ENCODE measurements at regions not wholly inside any gene's neighbourhood (a gene's known extent, or its start where the extent isn't known, plus 50 kb on each side); places are given as distances from the start of the nearest gene placed in this dataset.
"Not testable (repeated sequence)": the region's sequence is repeated elsewhere in the genome, so short reads cannot be mapped to it uniquely, and the experiment has no call there.

GRCh38 chr12:126953365-126953889, 1313.5 kb upstream of the TMEM132C start:
- DNase-seq: no peak

DNA sequence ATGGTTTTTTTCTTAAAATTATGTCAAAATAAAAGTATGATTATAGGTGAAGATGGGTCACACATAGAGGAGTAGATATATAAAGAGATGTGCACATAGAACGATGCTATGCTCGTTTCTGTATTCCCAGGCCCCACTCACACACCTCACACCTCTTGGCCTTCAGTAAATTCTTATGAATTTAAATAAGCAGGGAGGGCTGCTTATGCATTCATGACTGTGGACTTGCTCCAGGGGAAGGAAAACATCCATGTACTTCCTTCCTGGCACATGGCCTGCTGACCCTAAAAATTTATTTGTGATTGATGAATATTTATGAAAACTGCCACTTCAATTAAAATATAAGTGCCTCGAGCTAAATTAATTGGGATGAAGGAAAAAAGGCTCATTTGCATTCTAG, 1306.7 kb upstream of the TMEM132C start:
- DNase-seq: no peak

DNA sequence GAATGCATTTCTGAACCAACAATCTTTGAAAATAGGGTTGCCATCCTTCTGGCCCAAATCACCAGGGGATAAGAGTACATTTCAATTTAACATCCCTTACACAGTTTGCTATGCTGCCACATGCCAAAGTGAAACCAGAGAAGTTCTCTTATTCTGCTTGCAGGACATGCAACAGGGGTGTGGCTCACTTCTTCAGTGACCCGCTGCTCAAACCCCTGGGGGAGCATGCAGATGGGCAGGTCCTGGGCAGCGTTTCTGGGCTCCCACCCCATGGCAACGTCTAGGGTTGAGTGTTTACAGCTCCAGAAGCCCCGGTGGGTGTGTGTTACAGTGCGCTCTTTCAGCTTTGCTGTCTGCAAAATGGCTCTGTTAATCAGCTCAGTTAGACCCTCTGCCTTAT, 1306.3 kb upstream of the TMEM132C start:
- DNase-seq: no peak

DNA sequence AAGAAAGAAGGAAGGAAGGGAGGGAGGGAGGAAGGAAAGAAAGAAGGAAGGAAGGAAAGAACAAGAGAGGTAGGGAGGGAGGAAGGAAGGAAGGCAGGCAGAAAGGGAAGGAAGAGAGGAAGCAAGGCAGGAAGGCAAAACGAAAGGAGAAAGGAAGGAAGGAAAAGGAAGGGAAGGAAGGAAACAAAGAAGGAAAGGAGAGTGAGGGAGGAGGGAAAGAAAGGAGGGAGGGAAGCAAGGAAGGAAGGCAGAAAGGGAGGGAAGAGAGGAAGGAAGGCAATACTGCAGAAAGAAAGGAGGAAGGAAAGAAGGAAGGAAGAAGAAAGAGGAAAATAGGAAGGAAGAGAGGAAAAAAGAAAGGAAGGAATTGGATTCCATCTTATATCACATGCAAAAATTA, 1303.1 kb upstream of the TMEM132C start:
- no peak for DNase-seq

DNA sequence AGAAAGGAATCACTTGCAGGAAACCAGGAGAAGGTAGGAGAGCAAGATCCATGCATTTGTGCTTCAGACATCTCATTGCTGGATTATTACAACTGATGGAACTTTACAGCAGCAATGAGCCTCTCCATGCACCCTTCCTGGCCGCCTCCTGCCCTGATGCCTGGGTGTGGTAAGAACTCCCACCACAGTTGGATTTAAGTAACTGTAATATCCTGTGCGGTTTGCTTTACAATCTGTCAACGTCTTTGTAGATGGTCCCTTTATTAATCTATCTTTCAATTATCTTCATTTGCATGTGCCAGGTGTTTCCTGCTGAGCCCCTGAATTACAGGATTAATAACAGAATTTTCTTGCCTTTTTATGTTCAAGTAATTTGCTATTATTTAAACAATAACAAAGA, 1300.5 kb upstream of the TMEM132C start:
- no peak for DNase-seq

GRCh38 chr12:126967152-126967551, 1299.8 kb upstream of the TMEM132C start:
- no peak for DNase-seq

- no peak for DNase-seq
Observed at GRCh38 chr12:126974779-126975178, 1292.2 kb upstream of the TMEM132C start.

- no peak for DNase-seq
Observed at GRCh38 chr12:126976579-126976978, 1290.4 kb upstream of the TMEM132C start.

GRCh38 chr12:126979564-126979963, 1287.4 kb upstream of the TMEM132C start:
- not testable (repeated sequence) for DNase-seq

DNA sequence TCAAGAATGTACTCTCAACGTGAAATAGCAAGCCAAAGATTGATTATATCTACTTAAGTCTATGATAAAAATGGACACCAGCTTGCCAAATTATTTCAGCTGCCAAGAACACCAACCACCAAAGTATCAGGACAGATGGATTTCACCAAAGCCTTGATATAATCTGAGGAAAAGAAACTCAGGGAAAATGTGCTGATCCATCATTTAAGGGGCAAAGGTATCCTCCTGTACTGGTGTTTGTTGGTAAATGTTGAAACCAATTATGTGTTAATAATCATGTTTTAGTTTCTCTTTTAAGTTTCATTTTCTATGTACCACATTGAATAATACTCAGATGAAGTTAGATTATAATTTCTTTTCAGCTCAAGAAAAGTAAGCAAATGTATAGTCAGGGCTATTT, 1284.3 kb upstream of the TMEM132C start:
- no peak for DNase-seq

GRCh38 chr12:126983735-126984134, 1283.2 kb upstream of the TMEM132C start:
- DNase-seq: not testable (repeated sequence)

DNA sequence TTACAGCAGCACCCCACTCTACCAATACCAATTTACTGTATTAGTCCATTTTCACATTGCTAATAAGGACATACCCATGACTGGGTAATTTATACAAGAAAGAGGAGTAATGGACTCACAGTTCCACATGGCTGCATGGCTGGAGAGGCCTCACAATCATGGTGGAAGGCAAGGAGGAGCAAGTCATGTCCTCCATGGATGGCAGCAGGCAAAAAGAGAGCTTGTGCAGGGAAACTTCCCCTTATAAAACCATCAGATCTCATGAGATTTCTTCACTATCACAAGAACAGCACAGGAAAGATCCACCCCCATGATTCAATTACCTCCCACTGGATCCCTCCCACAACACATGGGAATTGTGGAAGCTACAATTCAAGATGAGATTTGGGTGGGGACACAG, 1281.3 kb upstream of the TMEM132C start:
- DNase-seq: not testable (repeated sequence)

GRCh38 chr12:126989532-126989931, 1277.4 kb upstream of the TMEM132C start:
- no peak for DNase-seq

DNA sequence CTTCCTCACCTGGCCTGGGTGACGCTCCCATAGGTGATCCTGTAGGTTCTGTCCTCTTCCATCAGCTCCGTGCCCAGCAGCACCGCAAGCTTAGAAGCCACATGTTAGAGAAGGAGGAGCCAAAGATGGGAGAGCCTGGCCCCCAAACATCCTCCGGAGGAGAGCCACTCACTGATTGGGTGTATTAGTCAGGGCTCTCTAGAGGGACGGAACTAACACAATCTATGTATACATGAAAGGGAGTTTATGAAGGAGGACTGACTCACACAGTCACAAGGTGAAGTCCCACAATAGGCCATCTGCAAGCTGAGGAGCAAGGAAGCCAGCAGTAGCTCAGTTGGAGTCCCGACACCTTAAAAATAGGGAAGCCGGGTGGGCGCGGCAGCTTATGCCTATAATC, 1273.1 kb upstream of the TMEM132C start:
- no peak for DNase-seq

DNA sequence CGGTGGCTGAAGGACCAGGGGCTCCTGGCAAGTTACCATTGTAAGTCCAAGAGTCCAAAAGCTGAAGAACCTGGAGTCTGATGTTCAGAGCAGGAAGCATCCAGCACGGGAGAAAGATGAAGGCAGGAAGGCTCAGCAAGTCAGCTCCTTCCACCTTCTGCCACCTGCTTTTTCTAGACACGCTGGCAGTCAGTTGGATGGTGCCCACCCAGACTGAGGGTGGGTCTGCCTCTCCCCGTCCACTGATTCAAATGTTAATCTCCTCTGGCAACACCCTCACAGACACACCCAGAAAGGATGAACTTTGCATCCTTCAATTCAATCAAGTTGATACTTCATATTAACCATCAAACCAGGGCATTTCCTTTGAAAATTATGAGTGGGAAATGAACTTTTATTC, 1272.4 kb upstream of the TMEM132C start:
- DNase-seq: no peak

- DNase-seq: no peak
Observed at GRCh38 chr12:126998031-126998430, 1268.9 kb upstream of the TMEM132C start.

DNA sequence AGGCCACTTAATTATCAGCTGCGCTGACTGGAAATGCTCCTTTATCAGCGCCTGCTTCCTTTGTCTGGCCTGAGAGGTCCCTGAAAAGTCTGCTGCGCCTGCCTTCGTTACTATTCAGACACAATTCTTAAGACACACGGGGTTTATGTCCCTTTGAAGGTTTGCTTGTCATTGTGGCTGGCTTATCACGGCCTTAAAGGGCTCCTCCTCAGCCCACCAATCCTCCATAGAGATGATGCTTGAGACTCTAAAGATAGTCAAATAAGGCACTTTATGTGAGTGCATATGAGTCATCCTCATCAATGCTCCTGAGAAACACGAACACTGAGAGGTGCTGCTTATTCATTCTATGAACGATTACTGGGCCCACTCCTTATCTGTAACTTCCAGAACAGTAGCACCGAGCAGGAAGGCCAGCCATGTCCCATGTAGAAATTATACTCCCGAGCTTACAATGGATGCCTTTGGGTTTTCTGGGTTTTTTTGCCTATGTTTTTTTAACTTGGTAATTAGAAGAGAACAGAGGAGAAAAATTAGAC, 1268.2 kb upstream of the TMEM132C start:
- no peak for DNase-seq

- DNase-seq: no peak
Observed at GRCh38 chr12:126999352-126999751, 1267.6 kb upstream of the TMEM132C start.

- no peak for DNase-seq
Observed at GRCh38 chr12:127005406-127005805, 1261.6 kb upstream of the TMEM132C start.

DNA sequence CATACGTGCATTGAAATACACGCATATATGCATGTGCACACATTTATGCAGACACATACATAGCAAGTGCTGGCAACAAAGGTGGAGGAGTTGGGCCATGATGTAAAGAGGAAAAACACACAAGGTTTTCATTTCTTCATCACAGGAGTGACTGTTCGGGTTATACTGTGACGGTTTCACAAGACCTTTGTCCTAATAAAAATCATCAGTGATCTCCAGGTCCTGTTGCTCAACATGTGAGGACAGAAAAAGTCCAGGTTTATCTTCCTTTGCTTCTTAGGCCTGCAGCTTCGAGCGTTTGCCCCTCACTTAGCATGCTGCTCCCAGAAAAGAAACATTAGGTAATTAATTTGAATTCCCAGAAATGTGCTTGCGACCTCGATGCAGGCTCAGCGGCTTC, 1260.0 kb upstream of the TMEM132C start:
- DNase-seq: no peak

GRCh38 chr12:127008755-127009403, 1258.1 kb upstream of the TMEM132C start:
- no peak for DNase-seq

DNA sequence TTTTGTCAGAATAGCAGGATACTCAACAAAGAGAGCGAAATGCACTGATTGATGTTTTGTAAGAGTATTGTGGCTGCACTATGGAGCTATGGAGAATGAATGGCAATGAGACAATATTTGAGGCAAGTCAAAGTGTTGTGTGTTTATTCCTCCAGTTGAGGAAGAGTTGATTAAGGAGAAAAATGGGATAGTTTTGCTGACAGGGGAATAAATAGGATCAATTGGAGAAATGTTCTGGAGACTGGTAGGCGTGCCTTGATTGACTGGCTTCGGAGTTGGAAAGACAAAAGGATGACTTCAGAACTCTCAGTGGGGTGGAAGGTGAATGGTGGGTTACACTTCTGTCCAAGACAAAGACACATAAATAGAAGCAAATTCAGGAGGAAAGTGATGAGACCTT, 1254.9 kb upstream of the TMEM132C start:
- no peak for DNase-seq

DNA sequence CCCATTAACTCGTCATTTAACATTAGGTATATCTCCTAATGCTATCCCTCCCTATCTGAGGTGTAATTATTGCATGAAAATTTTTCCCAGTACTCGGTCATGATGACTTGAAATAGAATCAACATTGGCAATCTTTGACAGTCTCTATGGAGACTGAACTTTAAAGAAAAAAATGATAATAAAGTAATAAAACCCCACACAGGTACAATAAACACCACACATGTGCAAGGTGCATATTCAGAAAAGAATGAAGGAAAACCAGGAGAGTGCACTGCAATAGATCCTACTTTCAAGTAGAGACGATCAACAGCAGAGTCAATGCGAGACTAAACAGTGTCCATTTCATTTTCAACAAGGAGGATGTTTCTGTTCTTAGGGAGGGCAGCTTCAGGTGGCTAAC, 1253.8 kb upstream of the TMEM132C start:
- no peak for DNase-seq

DNA sequence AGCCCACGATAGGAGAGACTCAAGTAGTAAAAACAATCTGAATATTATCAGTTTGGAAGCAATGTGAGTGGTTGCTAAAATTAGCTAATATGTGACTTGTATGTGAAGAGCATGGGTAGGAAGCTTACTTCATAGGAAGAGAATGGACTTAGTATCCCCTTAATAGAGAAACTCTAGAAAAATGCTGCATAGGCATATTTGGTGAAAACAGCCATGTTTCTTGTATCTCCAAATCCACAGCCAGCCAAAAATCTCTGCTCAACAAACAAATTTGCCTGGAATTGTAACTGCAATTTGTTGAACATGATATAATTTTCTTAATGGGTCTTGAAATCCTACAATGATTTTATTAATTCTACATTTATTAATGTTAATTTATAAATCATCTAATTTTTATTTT, 1252.9 kb upstream of the TMEM132C start:
- DNase-seq: no peak

DNA sequence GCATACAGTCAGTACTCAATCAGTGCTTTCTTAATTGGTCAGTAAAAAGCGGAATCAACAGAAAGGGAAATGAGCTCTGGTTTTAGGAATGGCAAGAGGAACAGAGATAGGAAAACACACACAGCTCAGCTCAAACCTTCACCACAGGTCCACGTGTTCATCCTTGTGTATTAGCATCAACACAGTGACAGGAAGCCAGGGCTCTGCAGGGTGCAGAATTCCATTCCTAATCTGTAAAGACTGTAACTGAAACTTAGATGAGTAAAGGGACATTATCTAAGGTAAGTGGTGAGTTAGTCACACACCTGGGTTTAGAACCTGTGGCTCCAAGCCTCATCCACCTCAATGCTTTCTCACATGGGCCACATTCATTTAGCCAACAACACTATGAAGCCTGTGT, 1242.2 kb upstream of the TMEM132C start:
- DNase-seq: no peak
